Medulla oblongata (tissue), 1 donor: ENCODE measurements at regions not wholly inside any gene's neighbourhood (a gene's known extent, or its start where the extent isn't known, plus 50 kb on each side); places are given as distances from the start of the nearest gene placed in this dataset.

Experiments
- DNase-seq: peaks from one replicate; pipeline ENCODE4 v3.0.0-alpha.2; 2015; ENCODE audit errors: extremely low spot score

GRCh38 chr5:30747412-30747811, 446.1 kb upstream of the CDH6 start:
- no peak for DNase-seq

GRCh38 chr5:30736669-30737068, 456.8 kb upstream of the CDH6 start:
- DNase-seq = no peak

GRCh38 chr5:30734118-30734517, 459.4 kb upstream of the CDH6 start:
- no peak for DNase-seq

- DNase-seq = no peak
Observed at GRCh38 chr5:30725073-30725472, 468.4 kb upstream of the CDH6 start.

- DNase-seq = no peak
Observed at GRCh38 chr5:30698217-30698616, 495.3 kb upstream of the CDH6 start.

- DNase-seq = no peak
Observed at GRCh38 chr5:30693326-30693725, 500.2 kb upstream of the CDH6 start.

GRCh38 chr5:30690931-30691330, 502.6 kb upstream of the CDH6 start:
- DNase-seq = no peak

GRCh38 chr5:30687461-30687860, 506.0 kb upstream of the CDH6 start:
- no peak for DNase-seq

GRCh38 chr5:30686530-30686929, 507.0 kb upstream of the CDH6 start:
- DNase-seq = no peak

- no peak for DNase-seq
Observed at GRCh38 chr5:30676223-30676840, 517.2 kb upstream of the CDH6 start.

- DNase-seq = no peak
Observed at GRCh38 chr5:30667293-30667692, 526.2 kb upstream of the CDH6 start.

- no peak for DNase-seq
Observed at GRCh38 chr5:30663536-30663935, 530.0 kb upstream of the CDH6 start.

- DNase-seq = no peak
Observed at GRCh38 chr5:30662373-30662772, 531.1 kb upstream of the CDH6 start.

GRCh38 chr5:30661730-30662129, 531.8 kb upstream of the CDH6 start:
- no peak for DNase-seq

GRCh38 chr5:30659417-30659816, 534.1 kb upstream of the CDH6 start:
- no peak for DNase-seq

GRCh38 chr5:30650311-30650710, 543.2 kb upstream of the CDH6 start:
- DNase-seq = no peak

- no peak for DNase-seq
Observed at GRCh38 chr5:30638899-30639298, 554.6 kb upstream of the CDH6 start.

GRCh38 chr5:30627945-30628344, 565.5 kb upstream of the CDH6 start:
- DNase-seq = no peak

GRCh38 chr5:30626557-30626956, 566.9 kb upstream of the CDH6 start:
- no peak for DNase-seq

GRCh38 chr5:30620481-30621085, 572.9 kb upstream of the CDH6 start:
- no peak for DNase-seq

GRCh38 chr5:30608501-30608900, 585.0 kb upstream of the CDH6 start:
- DNase-seq = no peak

GRCh38 chr5:30607301-30607894, 586.1 kb upstream of the CDH6 start:
- DNase-seq = no peak

- DNase-seq = no peak
Observed at GRCh38 chr5:30605693-30606268, 587.7 kb upstream of the CDH6 start.
